ENCODE measurements at regions not wholly inside any gene's neighbourhood (a gene's known extent, or its start where the extent isn't known, plus 50 kb on each side); places are given as distances from the start of the nearest gene placed in this dataset.

DNA sequence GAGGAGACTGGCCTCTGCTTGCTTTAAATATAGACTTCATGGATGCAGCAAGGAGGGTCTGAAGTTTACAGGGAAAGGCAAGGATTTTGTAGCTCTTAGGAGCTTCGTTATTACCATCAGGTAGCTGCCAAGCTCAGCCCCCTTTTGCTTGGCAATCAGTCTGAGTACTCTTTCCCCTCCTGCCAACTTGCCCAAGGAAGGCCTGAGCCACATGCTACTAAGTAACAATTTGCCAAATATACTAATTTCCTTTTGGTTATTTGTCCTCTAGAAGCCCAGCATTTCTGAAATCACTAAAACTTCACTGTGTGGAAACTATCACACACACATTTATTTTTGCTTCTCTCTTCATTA is 85.5 kb upstream of the ITPRID2 start:
- peaks cover 19% of the 10 kb centered on the region for H3K4me1 Mint-ChIP-seq (ENCODE audit: low read depth)

DNA sequence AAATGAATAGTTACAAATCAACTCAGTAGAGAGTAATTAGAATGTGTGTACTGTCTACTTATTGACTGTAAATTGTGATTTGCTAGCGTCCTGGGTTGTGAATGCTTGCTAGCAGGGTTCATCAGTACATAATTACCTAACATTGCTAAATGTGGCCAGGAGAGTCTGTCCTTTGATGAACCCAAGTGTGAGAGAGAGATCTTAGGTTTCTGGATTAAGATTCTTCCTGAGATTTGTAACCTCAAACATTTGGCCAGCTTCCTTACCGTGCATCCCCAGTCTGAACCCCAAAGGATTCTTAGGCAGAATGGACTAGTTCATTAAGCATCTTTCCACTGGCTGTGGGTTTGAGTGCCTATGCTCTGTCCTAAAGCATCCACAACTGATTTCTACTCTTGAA is 84.0 kb upstream of the ITPRID2 start:
- intact Hi-C loops (cut with micrococcal nuclease): no loop called here
- peaks cover 8% of the 10 kb centered on the region for H3K27me3 Mint-ChIP-seq (ENCODE audit: low read depth)
- H3K9me3 Mint-ChIP-seq: peaks cover 6% of the 10 kb centered on the region
- no peak overlapping the region for H3K4me3 Mint-ChIP-seq (ENCODE audit: low read depth)
- DNase-seq (ENCODE audit: low spot score): no peak
- H3K4me1 Mint-ChIP-seq (ENCODE audit: low read depth): peaks cover 26% of the 10 kb centered on the region
- H3K27ac Mint-ChIP-seq: no peak overlapping the region
- H3K36me3 Mint-ChIP-seq (ENCODE audit: low read depth): no peaks in the 10 kb centered on the region

More for the DNA sequence above, 85.5 kb upstream of the ITPRID2 start:
- Mint-ChIP-seq H3K36me3 (ENCODE audit: low read depth) (no peaks in the 10 kb centered on the region), H3K4me3 (ENCODE audit: low read depth) (no peak overlapping the region), H3K9me3 (peaks cover 14% of the 10 kb centered on the region), H3K27me3 (ENCODE audit: low read depth) (peaks cover 19% of the 10 kb centered on the region), H3K27ac (no peak overlapping the region)
- no peak for DNase-seq (ENCODE audit: low spot score)
- intact Hi-C loops (cut with micrococcal nuclease): no loop called here

DNA sequence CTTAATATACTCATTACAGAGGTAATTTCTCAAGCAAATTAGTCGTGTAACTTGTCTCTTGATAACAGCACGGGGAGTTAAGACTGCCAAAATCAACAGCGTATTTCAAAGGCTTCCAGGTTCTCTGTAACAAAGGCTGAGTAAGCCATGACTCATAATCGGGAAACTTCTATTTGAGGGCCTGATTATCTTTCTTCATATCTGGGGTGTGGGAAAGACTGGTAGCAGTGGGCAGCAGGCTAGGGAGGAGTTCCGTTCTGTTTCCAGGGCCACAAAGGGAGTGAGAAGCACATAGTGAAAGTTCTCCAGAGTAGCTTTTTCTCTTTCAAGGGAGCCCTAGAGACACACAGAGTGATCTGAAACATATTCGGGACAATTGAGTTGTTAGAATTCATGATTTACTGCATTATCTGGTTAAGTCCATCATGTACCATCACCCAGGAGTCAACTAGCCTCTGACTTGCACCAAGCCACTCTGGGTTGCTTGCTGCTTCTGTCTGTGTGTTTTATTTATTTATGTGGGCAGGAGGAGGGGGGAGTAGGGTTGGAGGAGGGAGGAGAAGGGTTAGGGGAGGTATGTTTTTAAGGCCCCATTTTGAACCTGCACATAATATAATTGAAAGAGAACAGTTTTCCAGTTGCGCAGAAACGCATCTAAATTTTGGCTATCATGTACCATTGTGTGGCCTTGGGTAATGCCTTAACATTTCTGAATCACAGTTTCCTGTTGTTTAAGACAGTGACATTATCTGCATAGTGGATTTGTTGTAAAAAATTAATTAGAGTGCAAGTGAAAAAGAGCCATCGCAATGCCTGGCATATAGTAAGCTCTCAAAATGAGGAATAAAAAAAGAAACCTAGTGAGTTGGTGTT is 80.5 kb upstream of the ITPRID2 start:
- no peak for DNase-seq (ENCODE audit: low spot score)
- Mint-ChIP-seq H3K4me3 (ENCODE audit: low read depth) (no peak overlapping the region), H3K4me1 (ENCODE audit: low read depth) (peaks cover 27% of the 10 kb centered on the region), H3K27me3 (ENCODE audit: low read depth) (peaks cover 11% of the 10 kb centered on the region), H3K27ac (peak overlapping the region; percentile 4), H3K36me3 (ENCODE audit: low read depth) (no peaks in the 10 kb centered on the region), H3K9me3 (no peaks in the 10 kb centered on the region)
- intact Hi-C loops (cut with micrococcal nuclease): loop anchor here (1.0 kb wide), 1 partner anchor 20 kb away; no protein-coding TSS in a partner anchor

DNA sequence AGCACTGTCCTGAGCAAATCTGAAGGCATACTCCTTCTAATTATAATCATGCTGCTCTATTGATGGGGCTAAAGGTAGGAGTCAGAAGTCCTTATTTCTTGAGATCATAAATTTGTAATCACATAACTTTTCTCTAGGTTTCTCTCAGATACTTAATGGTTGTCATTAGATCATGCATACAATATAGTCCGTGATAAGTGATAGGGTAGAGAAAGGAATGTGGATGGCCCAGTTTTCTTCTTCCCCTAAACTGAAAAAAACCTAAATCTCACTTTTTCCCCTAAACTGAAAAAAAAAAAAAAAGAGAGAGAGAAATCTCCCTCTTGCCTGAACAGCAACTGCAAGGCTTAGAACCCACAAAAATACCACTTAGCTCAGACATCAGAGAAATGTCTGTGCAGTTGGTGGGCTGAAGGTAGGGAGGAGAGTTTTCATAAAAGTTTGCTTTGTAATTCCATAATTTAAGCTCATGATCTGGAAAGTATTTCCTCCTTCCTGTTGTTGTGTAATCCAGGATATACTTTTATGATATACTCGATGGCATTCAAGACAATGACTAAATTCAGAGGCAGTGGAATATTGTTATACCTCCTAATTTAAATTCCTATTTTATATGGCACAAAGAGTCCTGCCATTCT is 79.3 kb upstream of the ITPRID2 start:
- Mint-ChIP-seq H3K4me1 (ENCODE audit: low read depth) (peaks cover 27% of the 10 kb centered on the region), H3K9me3 (no peaks in the 10 kb centered on the region), H3K27me3 (ENCODE audit: low read depth) (peaks cover 18% of the 10 kb centered on the region), H3K36me3 (ENCODE audit: low read depth) (no peaks in the 10 kb centered on the region), H3K27ac (no peak overlapping the region), H3K4me3 (ENCODE audit: low read depth) (no peak overlapping the region)
- intact Hi-C loops (cut with micrococcal nuclease): no loop called here
- DNase-seq (ENCODE audit: low spot score): no peak

DNA sequence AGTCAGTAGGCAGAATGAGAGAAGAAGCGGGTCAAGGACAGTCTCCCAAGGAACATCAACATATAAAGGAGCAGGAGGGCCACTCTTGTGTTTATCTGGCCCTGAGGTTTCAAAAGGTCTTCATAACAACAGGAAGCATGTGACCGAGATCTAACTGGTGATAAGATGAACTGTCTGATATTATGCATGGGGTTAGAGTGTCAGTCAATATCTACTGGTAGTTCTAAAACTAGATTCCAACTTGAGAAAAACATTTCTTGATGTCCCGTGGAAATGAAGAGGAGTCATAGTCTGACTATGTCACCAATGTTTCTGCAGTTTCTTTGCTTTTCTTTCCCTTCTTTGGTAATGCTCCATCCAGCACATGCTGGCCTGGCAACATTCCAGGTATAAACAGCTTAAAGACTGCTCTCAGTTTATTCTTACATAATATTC is 77.5 kb upstream of the ITPRID2 start:
- Mint-ChIP-seq H3K4me3 (ENCODE audit: low read depth) (no peak overlapping the region), H3K9me3 (no peaks in the 10 kb centered on the region), H3K27ac (no peak overlapping the region), H3K4me1 (ENCODE audit: low read depth) (peaks cover 27% of the 10 kb centered on the region), H3K36me3 (ENCODE audit: low read depth) (no peaks in the 10 kb centered on the region), H3K27me3 (ENCODE audit: low read depth) (peaks cover 22% of the 10 kb centered on the region)
- intact Hi-C loops (cut with micrococcal nuclease): no loop called here
- no peak for DNase-seq (ENCODE audit: low spot score)

DNA sequence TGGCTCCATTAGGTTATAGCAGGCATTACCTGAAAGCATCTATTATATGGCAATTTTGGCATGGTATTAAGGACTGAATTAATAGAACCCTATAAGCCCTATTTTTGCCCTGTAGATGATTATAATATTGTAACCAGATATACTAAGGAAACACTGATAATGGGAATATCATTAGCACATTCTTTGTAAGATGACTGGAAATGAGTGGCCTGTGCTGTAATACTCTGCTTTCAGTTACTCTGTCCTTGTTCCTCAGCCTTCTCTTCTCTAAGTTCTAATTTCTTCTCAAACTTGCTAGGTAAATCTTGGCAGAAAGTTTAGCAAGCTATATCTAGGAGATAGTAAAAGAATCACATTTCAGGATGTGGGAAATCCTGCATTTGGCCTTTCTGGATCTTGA is 74.0 kb upstream of the ITPRID2 start:
- Mint-ChIP-seq H3K36me3 (ENCODE audit: low read depth) (no peaks in the 10 kb centered on the region), H3K4me1 (ENCODE audit: low read depth) (peaks cover 15% of the 10 kb centered on the region), H3K27ac (no peak overlapping the region), H3K9me3 (no peaks in the 10 kb centered on the region), H3K27me3 (ENCODE audit: low read depth) (peaks cover 27% of the 10 kb centered on the region), H3K4me3 (ENCODE audit: low read depth) (no peak overlapping the region)
- intact Hi-C loops (cut with micrococcal nuclease): no loop called here
- DNase-seq (ENCODE audit: low spot score): no peak

DNA sequence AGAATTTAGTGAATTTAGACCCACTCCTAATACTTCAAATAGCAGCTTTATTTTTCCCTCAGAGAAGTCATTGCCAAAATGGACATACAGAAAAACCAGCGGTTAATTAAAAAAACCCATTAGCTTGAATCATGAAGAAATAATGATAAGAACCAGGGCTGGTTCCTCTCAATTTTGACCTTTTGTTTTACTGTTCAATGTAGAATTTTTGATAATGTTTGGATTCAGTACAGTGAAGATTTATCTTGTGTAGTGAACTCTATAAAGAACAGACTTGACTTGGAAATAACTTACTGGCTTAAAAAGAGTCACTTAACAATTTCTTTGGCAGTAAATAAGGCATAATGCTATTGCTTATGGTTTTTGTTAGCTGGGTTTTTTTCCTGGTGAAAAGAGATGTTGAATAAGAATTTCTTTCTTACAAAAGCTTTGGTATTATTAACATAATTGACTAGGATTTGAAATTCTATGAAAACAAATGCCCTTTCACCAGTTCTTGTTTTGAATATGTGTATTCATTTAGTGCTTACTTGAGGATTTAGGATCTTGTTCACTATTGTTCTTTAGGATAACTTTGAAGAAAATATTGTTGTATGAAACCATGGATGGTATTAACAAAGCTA is 73.4 kb upstream of the ITPRID2 start:
- H3K4me3 Mint-ChIP-seq (ENCODE audit: low read depth): no peak overlapping the region
- intact Hi-C loops (cut with micrococcal nuclease): no loop called here
- no peaks in the 10 kb centered on the region for H3K9me3 Mint-ChIP-seq
- no peak overlapping the region for H3K27ac Mint-ChIP-seq
- H3K4me1 Mint-ChIP-seq (ENCODE audit: low read depth): peaks cover 14% of the 10 kb centered on the region
- no peak for DNase-seq (ENCODE audit: low spot score)
- peaks cover 29% of the 10 kb centered on the region for H3K27me3 Mint-ChIP-seq (ENCODE audit: low read depth)
- no peaks in the 10 kb centered on the region for H3K36me3 Mint-ChIP-seq (ENCODE audit: low read depth)

DNA sequence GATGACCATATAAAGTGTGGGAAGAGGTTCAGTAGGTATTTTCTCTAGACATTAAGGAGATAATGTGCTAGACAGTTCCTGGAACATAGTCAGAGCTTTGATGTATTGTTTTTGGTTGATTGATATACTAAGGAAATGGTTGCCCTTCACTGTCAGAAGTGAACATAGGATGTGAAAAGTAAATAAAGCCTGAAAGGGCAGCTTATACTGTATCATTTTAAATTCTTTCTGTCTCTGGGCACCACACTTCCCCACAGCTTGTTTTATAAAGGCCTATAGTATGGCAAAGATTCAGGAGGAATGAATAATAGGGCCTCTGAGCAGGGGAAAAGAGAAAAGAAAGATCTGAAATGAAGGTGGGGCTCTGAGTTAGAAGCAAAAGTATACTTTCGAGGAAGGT is 72.7 kb upstream of the ITPRID2 start:
- Mint-ChIP-seq H3K27me3 (ENCODE audit: low read depth) (peaks cover 29% of the 10 kb centered on the region), H3K36me3 (ENCODE audit: low read depth) (no peaks in the 10 kb centered on the region), H3K27ac (no peak overlapping the region), H3K9me3 (no peaks in the 10 kb centered on the region), H3K4me1 (ENCODE audit: low read depth) (peaks cover 8% of the 10 kb centered on the region), H3K4me3 (ENCODE audit: low read depth) (no peak overlapping the region)
- intact Hi-C loops (cut with micrococcal nuclease): no loop called here
- DNase-seq (ENCODE audit: low spot score): no peak

DNA sequence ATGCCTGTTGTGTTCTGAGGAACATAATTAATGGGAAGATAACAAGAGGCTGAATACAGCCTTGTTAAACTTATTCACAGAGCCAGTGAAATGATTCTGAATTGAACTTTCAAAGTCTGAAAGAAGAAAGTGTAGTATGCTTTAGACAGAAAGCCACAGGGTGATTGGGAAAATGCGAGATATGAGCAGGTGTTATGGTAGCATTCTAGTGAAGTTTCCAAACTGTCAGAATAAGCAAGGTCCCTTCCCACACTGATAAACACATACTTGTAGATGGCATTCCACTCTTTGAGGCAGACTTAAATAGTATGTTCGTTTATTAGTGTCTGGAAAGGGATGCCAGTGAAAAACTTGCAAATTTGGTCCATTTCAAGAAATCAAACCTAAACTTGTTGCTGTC is 70.5 kb upstream of the ITPRID2 start:
- intact Hi-C loops (cut with micrococcal nuclease): no loop called here
- no peaks in the 10 kb centered on the region for H3K36me3 Mint-ChIP-seq (ENCODE audit: low read depth)
- no peak for DNase-seq (ENCODE audit: low spot score)
- H3K27ac Mint-ChIP-seq: no peak overlapping the region
- H3K27me3 Mint-ChIP-seq (ENCODE audit: low read depth): peaks cover 42% of the 10 kb centered on the region
- no peaks in the 10 kb centered on the region for H3K9me3 Mint-ChIP-seq
- H3K4me3 Mint-ChIP-seq (ENCODE audit: low read depth): no peak overlapping the region
- H3K4me1 Mint-ChIP-seq (ENCODE audit: low read depth): no peaks in the 10 kb centered on the region

DNA sequence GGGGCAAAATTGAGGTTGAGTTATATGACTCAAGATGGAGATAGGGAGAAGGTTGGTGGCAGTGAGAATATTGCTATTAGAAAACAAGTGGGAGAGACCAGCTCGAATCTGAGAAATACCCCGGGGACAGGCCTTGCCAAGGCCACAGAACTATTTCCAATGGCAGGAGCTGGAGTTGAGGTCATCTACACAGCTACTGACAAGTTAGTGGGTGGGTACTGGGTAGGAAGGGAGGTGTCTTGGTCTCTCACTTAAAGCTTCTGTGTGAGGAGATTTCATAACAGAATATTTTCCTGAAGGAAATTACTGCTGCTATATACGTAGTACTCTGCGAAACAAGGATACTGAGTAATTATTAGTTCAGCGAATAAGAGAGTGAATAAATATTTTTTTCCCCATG is 69.4 kb upstream of the ITPRID2 start:
- no peak for DNase-seq (ENCODE audit: low spot score)
- Mint-ChIP-seq H3K9me3 (no peaks in the 10 kb centered on the region), H3K36me3 (ENCODE audit: low read depth) (no peaks in the 10 kb centered on the region), H3K4me1 (ENCODE audit: low read depth) (no peaks in the 10 kb centered on the region), H3K27ac (no peak overlapping the region), H3K27me3 (ENCODE audit: low read depth) (peaks cover 32% of the 10 kb centered on the region), H3K4me3 (ENCODE audit: low read depth) (no peak overlapping the region)
- intact Hi-C loops (cut with micrococcal nuclease): no loop called here

DNA sequence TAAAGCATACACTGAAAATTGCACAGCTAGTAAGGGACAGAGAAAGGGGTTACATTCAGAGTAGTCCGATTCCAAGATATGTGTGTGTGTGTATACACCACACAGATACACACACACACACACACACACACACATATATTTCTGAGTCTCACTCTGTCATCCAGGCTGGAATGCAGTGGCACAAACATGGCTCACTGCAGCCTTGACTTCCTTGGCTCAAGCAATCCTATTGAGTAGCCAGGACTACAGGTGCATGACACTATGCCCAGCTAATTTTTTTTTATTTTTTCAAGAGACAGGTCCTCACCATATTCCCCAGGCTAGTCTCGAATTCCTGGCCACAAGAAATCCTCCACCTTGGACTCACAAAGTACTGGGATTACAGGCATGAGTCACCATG is 68.1 kb upstream of the ITPRID2 start:
- H3K4me1 Mint-ChIP-seq (ENCODE audit: low read depth): no peaks in the 10 kb centered on the region

DNA sequence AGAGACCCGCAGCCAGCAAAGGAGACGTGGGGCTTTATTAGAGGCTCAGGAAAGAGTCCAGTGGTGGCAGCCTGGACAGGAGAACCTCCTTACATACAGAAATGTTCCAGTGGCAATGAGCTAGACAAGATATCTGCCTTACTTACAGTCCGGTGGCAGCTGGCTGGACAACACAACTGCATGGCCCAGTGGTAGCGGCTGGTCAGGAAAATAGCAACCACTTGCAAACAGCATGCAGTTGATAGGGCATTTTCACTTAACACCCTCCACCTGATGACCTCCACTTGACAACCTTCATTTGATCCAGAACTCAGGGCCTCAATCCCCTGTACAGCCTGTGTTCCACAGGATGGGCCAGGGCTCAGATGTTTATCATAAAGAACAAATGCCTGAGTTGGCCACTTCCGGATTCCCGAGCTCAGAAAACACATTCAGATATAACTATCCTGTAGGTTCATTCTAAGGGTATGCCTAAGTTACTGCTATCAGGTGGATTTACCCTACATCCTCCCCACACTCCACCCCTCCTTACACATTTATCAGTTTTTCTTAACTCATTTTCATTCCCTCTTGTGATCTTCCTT is 63.3 kb upstream of the ITPRID2 start:
- intact Hi-C loops (cut with micrococcal nuclease): no loop called here
- DNase-seq (ENCODE audit: low spot score): no peak
- Mint-ChIP-seq H3K9me3 (no peaks in the 10 kb centered on the region), H3K27ac (no peak overlapping the region), H3K27me3 (ENCODE audit: low read depth) (peaks cover 41% of the 10 kb centered on the region), H3K36me3 (ENCODE audit: low read depth) (no peaks in the 10 kb centered on the region), H3K4me3 (ENCODE audit: low read depth) (no peak overlapping the region), H3K4me1 (ENCODE audit: low read depth) (no peaks in the 10 kb centered on the region)

More for the DNA sequence above, 68.1 kb upstream of the ITPRID2 start:
- no peak for DNase-seq (ENCODE audit: low spot score)
- no peaks in the 10 kb centered on the region for H3K9me3 Mint-ChIP-seq
- intact Hi-C loops (cut with micrococcal nuclease): no loop called here
- no peak overlapping the region for H3K4me3 Mint-ChIP-seq (ENCODE audit: low read depth)
- H3K27ac Mint-ChIP-seq: no peak overlapping the region
- peaks cover 35% of the 10 kb centered on the region for H3K27me3 Mint-ChIP-seq (ENCODE audit: low read depth)
- no peaks in the 10 kb centered on the region for H3K36me3 Mint-ChIP-seq (ENCODE audit: low read depth)

DNA sequence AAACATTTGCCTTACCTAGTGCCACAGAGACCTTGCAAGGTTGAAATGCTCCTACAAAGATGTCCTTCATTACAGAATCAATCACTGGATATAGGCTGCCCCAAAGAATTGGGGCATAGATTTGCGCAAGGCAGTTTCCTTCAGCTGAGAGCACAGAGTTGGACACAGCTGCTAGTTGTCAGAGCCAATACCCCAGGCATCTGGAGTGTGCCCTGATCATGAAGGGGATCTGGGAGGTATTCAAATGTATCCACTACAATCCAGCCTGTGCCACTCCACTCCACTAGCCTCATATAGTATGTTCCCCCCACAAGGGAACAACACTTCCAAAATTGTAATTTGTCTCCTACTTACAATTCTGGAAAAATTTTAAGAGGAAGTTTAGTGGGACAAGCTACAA is 62.3 kb upstream of the ITPRID2 start:
- DNase-seq (ENCODE audit: low spot score): no peak
- intact Hi-C loops (cut with micrococcal nuclease): no loop called here
- no peak overlapping the region for H3K27ac Mint-ChIP-seq
- no peaks in the 10 kb centered on the region for H3K9me3 Mint-ChIP-seq
- H3K4me1 Mint-ChIP-seq (ENCODE audit: low read depth): no peaks in the 10 kb centered on the region
- no peaks in the 10 kb centered on the region for H3K36me3 Mint-ChIP-seq (ENCODE audit: low read depth)
- peaks cover 42% of the 10 kb centered on the region for H3K27me3 Mint-ChIP-seq (ENCODE audit: low read depth)
- H3K4me3 Mint-ChIP-seq (ENCODE audit: low read depth): no peak overlapping the region

Measured in activated T-helper 2 cell treated with anti-CD3 and anti-CD28 coated beads, Interferon-gamma antibody, Interleukin-2, Interleukin-4, amounts not matched to agents 10 μg/mL and 5 μg/mL and 100 μg/mL, durations not matched to agents 14 hours and 24 hours and 36 hours (primary cell).